ENCODE measurements at regions not wholly inside any gene's neighbourhood (a gene's known extent, or its start where the extent isn't known, plus 50 kb on each side); places are given as distances from the start of the nearest gene placed in this dataset.

DNA sequence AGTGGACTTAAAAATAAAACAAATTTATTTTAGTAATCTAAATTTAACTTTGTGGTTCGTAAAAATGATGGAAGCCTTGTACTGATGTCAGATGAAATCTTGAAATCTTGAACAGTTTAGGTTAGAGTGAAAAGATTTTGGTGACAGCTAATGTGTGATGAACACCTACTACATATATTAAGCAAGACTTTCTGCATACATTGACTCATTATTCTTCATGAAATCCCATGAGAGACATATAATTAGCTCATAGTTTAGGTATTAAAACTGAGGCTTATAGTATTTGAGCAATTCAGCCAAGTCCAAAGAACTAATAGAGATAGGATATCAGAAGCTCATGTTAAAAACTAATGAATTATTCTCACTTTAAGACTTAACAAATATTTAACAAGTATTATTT, 66.9 kb upstream of the PCDH7 start:
- no peak for DNase-seq (ENCODE audit: low read depth, low spot score)
- H3K4me3 ChIP-seq (ENCODE audit: low read depth, low read length), result no peak overlapping the region
- TF ChIP-seq, protein P1, sequence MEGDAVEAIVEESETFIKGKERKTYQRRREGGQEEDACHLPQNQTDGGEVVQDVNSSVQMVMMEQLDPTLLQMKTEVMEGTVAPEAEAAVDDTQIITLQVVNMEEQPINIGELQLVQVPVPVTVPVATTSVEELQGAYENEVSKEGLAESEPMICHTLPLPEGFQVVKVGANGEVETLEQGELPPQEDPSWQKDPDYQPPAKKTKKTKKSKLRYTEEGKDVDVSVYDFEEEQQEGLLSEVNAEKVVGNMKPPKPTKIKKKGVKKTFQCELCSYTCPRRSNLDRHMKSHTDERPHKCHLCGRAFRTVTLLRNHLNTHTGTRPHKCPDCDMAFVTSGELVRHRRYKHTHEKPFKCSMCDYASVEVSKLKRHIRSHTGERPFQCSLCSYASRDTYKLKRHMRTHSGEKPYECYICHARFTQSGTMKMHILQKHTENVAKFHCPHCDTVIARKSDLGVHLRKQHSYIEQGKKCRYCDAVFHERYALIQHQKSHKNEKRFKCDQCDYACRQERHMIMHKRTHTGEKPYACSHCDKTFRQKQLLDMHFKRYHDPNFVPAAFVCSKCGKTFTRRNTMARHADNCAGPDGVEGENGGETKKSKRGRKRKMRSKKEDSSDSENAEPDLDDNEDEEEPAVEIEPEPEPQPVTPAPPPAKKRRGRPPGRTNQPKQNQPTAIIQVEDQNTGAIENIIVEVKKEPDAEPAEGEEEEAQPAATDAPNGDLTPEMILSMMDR (IDR thresholded peaks at IDR 0.05; ENCODE audit: low read depth, low read length), result no peak
- in situ Hi-C loops (cut with HindIII; ENCODE audit: low sequenced_read_pairs), result no loop called here

DNA sequence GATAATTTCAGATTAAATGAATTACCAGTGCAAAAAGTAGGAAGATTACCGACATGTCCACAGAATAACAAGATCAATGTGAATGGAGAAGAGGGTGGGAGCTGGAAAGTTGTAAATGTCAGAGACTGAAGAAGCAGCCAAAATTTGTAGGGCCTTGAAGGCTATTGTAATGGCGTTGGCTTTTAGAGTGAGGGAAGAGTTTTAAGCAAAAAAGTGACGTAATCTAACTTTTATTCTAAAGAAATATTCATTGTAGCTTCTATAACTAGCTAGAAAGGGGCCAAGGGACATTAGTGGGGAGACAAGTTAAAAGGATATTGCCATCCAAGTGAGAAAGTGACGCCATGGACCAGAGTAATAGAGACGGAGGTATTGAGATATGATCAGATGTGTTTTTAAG, 63.3 kb upstream of the PCDH7 start:
- no peak overlapping the region for H3K4me3 ChIP-seq (ENCODE audit: low read depth, low read length)
- in situ Hi-C loops (cut with HindIII; ENCODE audit: low sequenced_read_pairs), result no loop called here
- no peak for DNase-seq (ENCODE audit: low read depth, low spot score)
- TF ChIP-seq, protein P1 (IDR thresholded peaks at IDR 0.05; ENCODE audit: low read depth, low read length), result no peak

- TF ChIP-seq, protein P1 (IDR thresholded peaks at IDR 0.05; ENCODE audit: low read depth, low read length), result no peak
- H3K4me3 ChIP-seq (ENCODE audit: low read depth, low read length), result no peak overlapping the region
- in situ Hi-C loops (cut with HindIII; ENCODE audit: low sequenced_read_pairs), result no loop called here
- DNase-seq (ENCODE audit: low read depth, low spot score), result no peak
Observed at GRCh38 chr4:30667919-30668318, 52.2 kb upstream of the PCDH7 start.

GRCh38 chr4:30670206-30670605, 50.0 kb upstream of the PCDH7 start:
- TF ChIP-seq, protein P1 (IDR thresholded peaks at IDR 0.05; ENCODE audit: low read depth, low read length), result no peak
- no peak overlapping the region for H3K4me3 ChIP-seq (ENCODE audit: low read depth, low read length)
- in situ Hi-C loops (cut with HindIII; ENCODE audit: low sequenced_read_pairs), result no loop called here
- DNase-seq (ENCODE audit: low read depth, low spot score), result no peak

Data from astrocyte of the spinal cord (primary cell).